CD4-positive, alpha-beta T cell (primary cell): ENCODE measurements at regions not wholly inside any gene's neighbourhood (a gene's known extent, or its start where the extent isn't known, plus 50 kb on each side); places are given as distances from the start of the nearest gene placed in this dataset.

Source experiments
- ATAC-seq: fragments of 200-7000 bp; cut with Tn5 transposase; one replicate; pipeline ENCODE4 v1.10.0; 2022; ENCODE audit warnings: mild to moderate bottlenecking; ENCODE audit not compliant: poor library complexity
- CTCF ChIA-PET: fragments of 350-600 bp; sonication (Branson Sonifier 250); formaldehyde crosslinking; loops from one replicate; lab custom pipeline; 2021; ENCODE audit warnings: antibody characterized with exemption, inconsistent platforms; lab: Charles Lee
- POLR2A ChIA-PET: fragments of 350-600 bp; sonication (Branson Sonifier 250); formaldehyde crosslinking; loops from one replicate; lab custom pipeline; 2021; ENCODE audit warnings: antibody characterized with exemption, inconsistent platforms; lab: Charles Lee
- DNase-seq, 14 experiments: peaks; one replicate each; pipeline ENCODE4 v3.0.0-alpha.2; 2013 to 2020; ENCODE audit warnings: mixed read lengths in 2 of 14
- H3K27ac ChIP-seq, 2 donors: one replicate each; pipeline versions ENCODE4 v1.5.1 to v1.7.0; 2013; ENCODE audit warnings: low read length in 2 of 2, low read depth in 1 of 2, mild to moderate bottlenecking in 1 of 2
- H3K27me3 ChIP-seq, 2 experiments: 1 replicate in 1 of 2; 2 replicates in 1 of 2; pipeline versions ENCODE4 v1.6.1 to v1.7.0; 2013; ENCODE audit warnings: low read length in 2 of 2, control low read depth in 1 of 2, mild to moderate bottlenecking in 1 of 2, moderate library complexity in 1 of 2; ENCODE audit not compliant: insufficient read depth in 2 of 2, control insufficient read depth in 1 of 2
- H3K36me3 ChIP-seq: one replicate; pipeline ENCODE4 v1.6.1; 2013; ENCODE audit warnings: low read length, control low read depth; ENCODE audit not compliant: insufficient read depth
- H3K4me1 ChIP-seq: one replicate; pipeline ENCODE4 v1.6.1; 2013; ENCODE audit warnings: low read length, control low read depth; ENCODE audit not compliant: insufficient read depth
- H3K4me3 ChIP-seq: one replicate; pipeline ENCODE4 v1.5.1; 2013; ENCODE audit warnings: mild to moderate bottlenecking, low read length, moderate library complexity
- H3K9me3 ChIP-seq, 2 experiments: 1 replicate in 1 of 2; 2 replicates in 1 of 2; pipeline versions ENCODE4 v1.6.1 to v1.7.0; 2013; ENCODE audit warnings: low read length in 2 of 2, mild to moderate bottlenecking in 2 of 2, control low read depth in 1 of 2, moderate library complexity in 1 of 2; ENCODE audit not compliant: control insufficient read depth in 1 of 2, insufficient read depth in 1 of 2
- H3K27ac Mint-ChIP-seq: one replicate; pipeline ENCODE4 v1.8.0; 2020; ENCODE audit warnings: mixed read lengths
- H3K27me3 Mint-ChIP-seq: one replicate; pipeline ENCODE4 v1.8.0; 2021; ENCODE audit warnings: mixed read lengths
- H3K36me3 Mint-ChIP-seq: one replicate; pipeline ENCODE4 v1.8.0; 2021; ENCODE audit warnings: low read depth, mixed read lengths
- H3K4me1 Mint-ChIP-seq: one replicate; pipeline ENCODE4 v1.8.0; 2021; ENCODE audit warnings: low read depth, mixed read lengths
- H3K4me3 Mint-ChIP-seq: one replicate; pipeline ENCODE4 v1.8.0; 2020; ENCODE audit warnings: mild to moderate bottlenecking, mixed read lengths
- H3K9me3 Mint-ChIP-seq: one replicate; pipeline ENCODE4 v1.8.0; 2020; ENCODE audit warnings: mixed read lengths
- intact Hi-C, 2 experiments: fragments of 100-400 bp; cut with DNase I in 1 of 2; cut with micrococcal nuclease in 1 of 2; formaldehyde crosslinking; loops; one replicate each; pipeline versions ENCODE4 v1.15.1 to v1.9.0; 2023 to 2025; cut with DNase I, micrococcal nuclease
- TF ChIP-seq, protein P1 (sequence below): fragments of 200-600 bp; IDR thresholded peaks from one replicate; pipeline ENCODE4 v1.8.0; 2022; ENCODE audit warnings: antibody characterized with exemption, mild to moderate bottlenecking

DNA sequence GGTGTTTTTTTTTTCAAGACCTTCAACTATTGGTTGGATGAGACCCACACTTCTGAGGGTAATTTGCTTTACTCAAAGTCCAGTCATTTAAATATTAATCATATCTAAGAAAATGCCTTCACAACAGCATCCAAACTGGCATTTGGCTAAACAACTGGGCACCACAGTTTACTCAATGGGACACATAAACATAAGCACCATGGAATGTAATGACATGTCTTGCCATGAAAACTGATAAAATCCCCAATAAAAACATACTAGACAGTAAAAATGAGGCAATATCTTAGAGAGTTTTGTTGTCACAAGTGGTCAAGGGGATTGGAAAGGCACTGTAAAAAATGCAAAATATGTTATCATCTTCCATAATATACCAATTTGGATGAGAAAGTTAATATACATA is 838.8 kb upstream of the ADAMTS5 start:
- no peaks in the 10 kb centered on the region for H3K36me3 Mint-ChIP-seq
- H3K9me3 ChIP-seq: no peaks in the 10 kb centered on the region
- DNase-seq: no peak
- H3K4me3 Mint-ChIP-seq: no peak overlapping the region
- intact Hi-C loops: no loop called here
- CTCF ChIA-PET: no interaction called here
- peaks cover 4% of the 10 kb centered on the region for H3K9me3 Mint-ChIP-seq
- H3K27me3 ChIP-seq: no peaks in the 10 kb centered on the region
- no peaks in the 10 kb centered on the region for H3K4me1 Mint-ChIP-seq
- H3K27me3 Mint-ChIP-seq: no peaks in the 10 kb centered on the region
- POLR2A ChIA-PET: no interaction called here
- H3K4me1 ChIP-seq: no peaks in the 10 kb centered on the region
- no peak for ATAC-seq
- H3K36me3 ChIP-seq: no peaks in the 10 kb centered on the region
- H3K27ac Mint-ChIP-seq: no peak overlapping the region
- TF ChIP-seq, protein P1, sequence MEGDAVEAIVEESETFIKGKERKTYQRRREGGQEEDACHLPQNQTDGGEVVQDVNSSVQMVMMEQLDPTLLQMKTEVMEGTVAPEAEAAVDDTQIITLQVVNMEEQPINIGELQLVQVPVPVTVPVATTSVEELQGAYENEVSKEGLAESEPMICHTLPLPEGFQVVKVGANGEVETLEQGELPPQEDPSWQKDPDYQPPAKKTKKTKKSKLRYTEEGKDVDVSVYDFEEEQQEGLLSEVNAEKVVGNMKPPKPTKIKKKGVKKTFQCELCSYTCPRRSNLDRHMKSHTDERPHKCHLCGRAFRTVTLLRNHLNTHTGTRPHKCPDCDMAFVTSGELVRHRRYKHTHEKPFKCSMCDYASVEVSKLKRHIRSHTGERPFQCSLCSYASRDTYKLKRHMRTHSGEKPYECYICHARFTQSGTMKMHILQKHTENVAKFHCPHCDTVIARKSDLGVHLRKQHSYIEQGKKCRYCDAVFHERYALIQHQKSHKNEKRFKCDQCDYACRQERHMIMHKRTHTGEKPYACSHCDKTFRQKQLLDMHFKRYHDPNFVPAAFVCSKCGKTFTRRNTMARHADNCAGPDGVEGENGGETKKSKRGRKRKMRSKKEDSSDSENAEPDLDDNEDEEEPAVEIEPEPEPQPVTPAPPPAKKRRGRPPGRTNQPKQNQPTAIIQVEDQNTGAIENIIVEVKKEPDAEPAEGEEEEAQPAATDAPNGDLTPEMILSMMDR: no peak
- H3K4me3 ChIP-seq: no peak overlapping the region
- no peak overlapping the region for H3K27ac ChIP-seq

DNA sequence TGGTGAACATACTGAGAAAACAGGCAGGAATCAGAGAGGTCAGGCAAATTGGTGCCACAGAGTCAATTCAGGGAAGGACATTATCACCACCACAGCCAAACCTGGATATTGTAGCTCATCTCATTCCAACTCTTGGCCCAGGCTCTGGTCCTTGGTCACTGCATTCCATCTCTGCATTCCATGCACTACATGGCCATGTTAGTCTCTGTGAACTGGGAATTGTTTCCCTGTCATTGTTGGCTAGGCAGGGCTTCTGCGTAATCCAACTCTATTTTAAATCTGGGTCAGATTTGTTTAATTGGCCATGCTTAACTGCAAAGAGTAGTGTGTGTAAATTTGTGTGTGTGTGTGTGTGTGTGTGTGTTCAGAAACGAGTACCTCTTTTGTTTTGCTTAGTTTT is 837.6 kb upstream of the ADAMTS5 start:
- Histone ChIP-seq H3K9me3 (no peaks in the 10 kb centered on the region), H3K36me3 (no peaks in the 10 kb centered on the region), H3K27ac (no peak overlapping the region), H3K4me1 (no peaks in the 10 kb centered on the region), H3K4me3 (no peak overlapping the region), H3K27me3 (no peaks in the 10 kb centered on the region)
- POLR2A ChIA-PET: no interaction called here
- H3K27ac Mint-ChIP-seq: no peak overlapping the region
- DNase-seq (no peak), ATAC-seq (no peak)
- CTCF ChIA-PET: no interaction called here
- intact Hi-C loops: no loop called here
- no peaks in the 10 kb centered on the region for H3K4me1 Mint-ChIP-seq
- no peak overlapping the region for H3K4me3 Mint-ChIP-seq
- TF ChIP-seq, protein P1: no peak
- H3K27me3 Mint-ChIP-seq: no peaks in the 10 kb centered on the region
- H3K9me3 Mint-ChIP-seq: peaks cover 4% of the 10 kb centered on the region
- no peaks in the 10 kb centered on the region for H3K36me3 Mint-ChIP-seq

DNA sequence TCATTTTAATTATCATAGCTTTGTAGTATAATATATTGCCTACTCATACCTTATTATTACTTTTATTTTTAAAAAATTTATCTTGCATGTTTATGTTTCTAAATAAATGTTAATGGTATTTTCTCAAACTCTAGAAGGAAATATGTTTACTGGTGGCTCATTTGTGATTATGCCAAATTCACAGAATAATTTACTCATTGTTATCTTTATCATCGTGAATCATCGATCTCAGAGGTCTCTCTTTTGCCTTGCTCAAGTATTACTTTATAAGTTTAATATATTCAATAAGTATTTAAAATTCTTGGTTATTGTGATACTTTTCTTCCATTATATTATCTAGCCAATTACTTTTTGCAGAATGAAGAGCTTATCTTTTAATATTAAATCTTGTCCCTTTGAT is 836.7 kb upstream of the ADAMTS5 start:
- no peaks in the 10 kb centered on the region for H3K27me3 Mint-ChIP-seq
- H3K4me3 ChIP-seq: no peak overlapping the region
- H3K36me3 ChIP-seq: no peaks in the 10 kb centered on the region
- H3K9me3 Mint-ChIP-seq: no peaks in the 10 kb centered on the region
- no peaks in the 10 kb centered on the region for H3K27me3 ChIP-seq
- H3K27ac Mint-ChIP-seq: no peak overlapping the region
- intact Hi-C loops: no loop called here
- H3K4me3 Mint-ChIP-seq: no peak overlapping the region
- H3K36me3 Mint-ChIP-seq: no peaks in the 10 kb centered on the region
- DNase-seq (no peak), ATAC-seq (no peak)
- H3K27ac ChIP-seq: no peak overlapping the region
- no peaks in the 10 kb centered on the region for H3K9me3 ChIP-seq
- TF ChIP-seq, protein P1: no peak
- H3K4me1 Mint-ChIP-seq: no peaks in the 10 kb centered on the region
- ChIA-PET POLR2A (no interaction called here), CTCF (no interaction called here)
- H3K4me1 ChIP-seq: no peaks in the 10 kb centered on the region
